Large intestine (tissue), 3 donors: ENCODE measurements at regions not wholly inside any gene's neighbourhood (a gene's known extent, or its start where the extent isn't known, plus 50 kb on each side); places are given as distances from the start of the nearest gene placed in this dataset.
"Not testable (repeated sequence)": the region's sequence is repeated elsewhere in the genome, so short reads cannot be mapped to it uniquely, and the experiment has no call there.

Experiments
- DNase-seq, 2 donors: peaks; one replicate each; pipeline versions ENCODE4 v3.0.0 to v3.0.0-alpha.2; 2013
- H3K27ac ChIP-seq: one replicate; pipeline ENCODE4 v1.5.1; 2013; ENCODE audit warnings: low read length
- H3K27me3 ChIP-seq: 2 replicates; pipeline ENCODE4 v1.6.1; 2013; ENCODE audit warnings: low read length; ENCODE audit not compliant: control insufficient read depth, insufficient read depth
- H3K36me3 ChIP-seq: 2 replicates; pipeline ENCODE4 v1.6.1; 2013; ENCODE audit warnings: low read length; ENCODE audit not compliant: control insufficient read depth, insufficient read depth
- H3K4me1 ChIP-seq: one replicate; pipeline ENCODE4 v1.6.1; 2013; ENCODE audit warnings: low read length; ENCODE audit not compliant: control insufficient read depth, insufficient read depth
- H3K4me3 ChIP-seq: one replicate; pipeline ENCODE4 v1.5.1; 2013; ENCODE audit warnings: low read length
- H3K9me3 ChIP-seq: one replicate; pipeline ENCODE4 v1.6.1; 2013; ENCODE audit warnings: mild to moderate bottlenecking, low read depth, low read length, moderate library complexity; ENCODE audit not compliant: control insufficient read depth
- WGBS: methylation state at CpG from one replicate; pipeline ENCODE4 v1.1.5; 2013; ENCODE audit warnings: low lambda C conversion rate; ENCODE audit not compliant: insufficient coverage; 5-methylcytosine and 5-hydroxymethylcytosine counted together

DNA sequence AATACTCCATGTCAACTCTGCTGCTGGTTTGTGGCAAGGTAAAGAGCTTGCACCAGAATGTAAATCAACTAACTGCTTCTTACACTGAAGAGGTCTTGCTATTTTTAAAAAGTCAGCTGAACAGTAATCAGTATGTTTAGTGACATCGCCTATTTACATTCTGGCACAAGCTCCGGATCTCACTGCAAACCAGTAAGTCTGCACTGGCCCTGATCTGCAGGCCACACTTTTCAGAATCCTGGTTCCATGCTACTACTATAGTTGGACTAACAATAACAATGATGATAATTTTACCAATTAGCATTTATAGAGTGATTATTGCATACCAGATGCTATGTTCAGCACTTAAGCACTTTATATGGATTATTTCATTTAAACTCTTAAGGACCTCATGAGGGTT, 4792.9 kb upstream of the OR11H1 start:
- H3K36me3 ChIP-seq = not testable (repeated sequence)
- peaks cover 15% of the 10 kb centered on the region for H3K9me3 ChIP-seq

GRCh38 chr22:10736879-10737278, 4791.1 kb upstream of the OR11H1 start:
- peaks cover 11% of the 10 kb centered on the region for H3K9me3 ChIP-seq
- not testable (repeated sequence) for DNase-seq, H3K27ac ChIP-seq, H3K27me3 ChIP-seq, H3K4me1 ChIP-seq, H3K4me3 ChIP-seq, H3K36me3 ChIP-seq
- WGBS = no CpG with 5 or more reads among the region's 2 CpGs

More for the DNA sequence above, 4792.9 kb upstream of the OR11H1 start:
- no CpG with 5 or more reads among the region's 2 CpGs for WGBS
- not testable (repeated sequence) for H3K27me3 ChIP-seq, H3K27ac ChIP-seq, H3K4me3 ChIP-seq, DNase-seq, H3K4me1 ChIP-seq

GRCh38 chr22:10737931-10738330, 4790.1 kb upstream of the OR11H1 start:
- not testable (repeated sequence) for H3K4me3 ChIP-seq, H3K4me1 ChIP-seq, H3K27me3 ChIP-seq, DNase-seq, H3K27ac ChIP-seq, H3K36me3 ChIP-seq
- peaks cover 15% of the 10 kb centered on the region for H3K9me3 ChIP-seq
- 86% methylated on average over 2 of the region's 2 CpGs for WGBS

DNA sequence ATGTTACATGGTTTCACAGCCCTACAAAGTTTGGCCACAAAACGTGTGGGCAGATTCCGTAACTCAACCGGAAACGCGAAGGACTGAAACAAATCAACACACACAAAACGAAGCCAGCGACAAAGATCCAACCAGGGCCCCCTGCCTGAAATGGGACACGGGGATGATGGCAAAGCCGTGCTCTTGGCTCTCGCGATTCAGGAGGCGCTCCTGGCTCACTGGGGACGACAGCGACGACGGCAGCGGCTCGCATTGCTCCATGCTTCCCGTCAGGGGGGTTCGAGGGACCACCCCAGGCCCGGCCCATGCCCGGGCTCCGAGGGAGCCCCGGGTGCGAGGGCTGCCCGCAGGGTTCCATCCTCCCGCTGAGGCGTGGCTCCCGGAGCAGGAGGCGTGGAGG, 4786.8 kb upstream of the OR11H1 start:
- WGBS = no CpG with 5 or more reads among the region's 30 CpGs
- no peaks in the 10 kb centered on the region for H3K4me1 ChIP-seq
- no peaks in the 10 kb centered on the region for H3K27me3 ChIP-seq
- no peak overlapping the region for H3K27ac ChIP-seq
- no peaks in the 10 kb centered on the region for H3K36me3 ChIP-seq
- peaks cover 15% of the 10 kb centered on the region for H3K9me3 ChIP-seq
- no peak for DNase-seq
- no peak overlapping the region for H3K4me3 ChIP-seq

DNA sequence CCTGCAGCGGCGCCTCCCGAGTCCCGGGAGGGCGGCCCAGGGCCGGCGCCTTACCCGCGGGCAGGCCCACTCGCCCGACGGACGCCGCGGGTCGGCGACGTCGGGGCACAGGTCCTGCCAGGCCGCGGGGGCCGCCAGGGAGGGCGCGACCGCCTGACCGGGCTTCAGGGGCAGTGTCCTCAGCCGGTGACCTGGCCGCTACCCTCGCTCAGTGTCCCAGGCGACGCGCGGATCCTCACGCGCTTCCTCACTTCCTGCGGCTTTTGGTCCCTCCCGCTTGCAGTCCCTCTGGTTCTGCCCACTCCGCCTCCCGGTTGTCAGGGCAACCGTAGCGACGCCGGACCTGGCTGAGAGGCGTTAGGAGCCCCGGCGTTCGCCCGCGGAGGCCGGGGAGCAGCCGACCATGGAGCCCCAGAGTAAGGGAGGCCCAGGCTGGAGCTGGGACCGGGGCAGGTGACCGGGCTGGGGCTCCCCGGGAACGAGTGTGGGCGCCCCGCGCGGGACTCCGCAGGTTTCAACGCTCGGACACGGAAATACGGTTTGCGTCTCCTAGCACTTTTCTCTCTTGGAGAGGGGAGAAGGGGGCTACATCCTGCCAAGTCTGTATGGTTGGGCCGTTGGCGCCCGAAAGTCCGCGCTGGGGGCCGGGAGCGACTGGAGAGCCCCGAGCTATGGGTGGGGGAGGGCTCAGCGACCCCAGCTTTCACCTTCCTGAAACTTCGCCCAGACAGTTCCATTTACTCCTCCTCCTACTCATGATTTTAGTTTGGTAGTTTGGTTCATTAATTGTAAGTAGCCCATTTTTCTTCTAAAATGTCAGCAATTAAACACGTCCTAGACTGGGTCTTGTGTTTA, 4786.0 kb upstream of the OR11H1 start:
- WGBS = no CpG with 5 or more reads among the region's 76 CpGs
- not testable (repeated sequence) for H3K27ac ChIP-seq, H3K4me1 ChIP-seq, DNase-seq, H3K27me3 ChIP-seq, H3K36me3 ChIP-seq, H3K4me3 ChIP-seq
- H3K9me3 ChIP-seq = peaks cover 15% of the 10 kb centered on the region

DNA sequence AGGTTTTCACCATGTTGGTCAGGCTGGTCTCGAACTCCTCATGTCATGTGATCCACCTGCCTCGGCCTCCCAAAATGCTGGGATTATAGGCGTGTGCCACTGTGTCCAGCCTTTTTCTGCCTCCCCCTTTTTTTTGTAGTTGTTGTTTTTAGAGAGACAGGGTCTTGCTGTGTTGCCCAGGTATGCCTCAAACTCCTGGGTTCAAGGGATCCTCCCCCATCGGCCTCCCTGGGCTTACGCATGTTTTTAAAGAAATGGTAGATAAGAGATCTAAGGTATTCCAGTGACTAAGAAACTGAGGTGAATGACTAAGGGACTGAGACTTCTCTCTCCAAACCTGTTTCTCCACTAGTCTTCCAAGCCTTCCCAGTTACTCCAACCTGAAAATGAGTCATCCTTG, 4781.6 kb upstream of the OR11H1 start:
- not testable (repeated sequence) for H3K4me1 ChIP-seq, H3K36me3 ChIP-seq, DNase-seq, H3K27ac ChIP-seq, H3K27me3 ChIP-seq, H3K9me3 ChIP-seq, H3K4me3 ChIP-seq
- no CpG with 5 or more reads among the region's 5 CpGs for WGBS

GRCh38 chr22:10747227-10747626, 4780.8 kb upstream of the OR11H1 start:
- DNase-seq, H3K27ac ChIP-seq, H3K4me1 ChIP-seq, H3K4me3 ChIP-seq, H3K36me3 ChIP-seq, H3K27me3 ChIP-seq, H3K9me3 ChIP-seq: not testable (repeated sequence)
- no CpG with 5 or more reads among the region's 6 CpGs for WGBS

DNA sequence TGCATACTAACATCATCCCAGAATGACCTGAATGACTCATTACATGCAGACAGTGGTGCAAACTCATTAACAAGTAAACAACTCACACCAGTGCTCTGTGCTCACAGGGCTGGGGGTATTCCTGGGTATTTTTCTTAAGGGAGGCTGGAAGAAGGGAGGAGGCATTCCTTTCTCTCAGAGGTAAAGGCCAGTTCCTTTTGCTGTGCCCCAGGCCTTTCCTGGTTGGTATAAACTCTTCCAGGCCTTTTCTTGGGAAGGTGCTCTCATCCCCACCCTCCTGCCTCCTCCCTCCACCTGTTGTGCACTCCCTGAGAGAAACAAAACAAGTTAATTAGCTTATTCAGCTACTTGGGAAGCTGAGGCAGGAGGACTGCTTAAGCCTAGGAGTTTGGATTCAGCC, 4779.2 kb upstream of the OR11H1 start:
- not testable (repeated sequence) for H3K4me1 ChIP-seq, H3K27ac ChIP-seq, H3K36me3 ChIP-seq, H3K27me3 ChIP-seq, H3K4me3 ChIP-seq, DNase-seq, H3K9me3 ChIP-seq

GRCh38 chr22:10749423-10749822, 4778.6 kb upstream of the OR11H1 start:
- 18% methylated on average over 1 of the region's 2 CpGs for WGBS
- not testable (repeated sequence) for H3K9me3 ChIP-seq, DNase-seq, H3K36me3 ChIP-seq, H3K4me1 ChIP-seq, H3K4me3 ChIP-seq, H3K27me3 ChIP-seq, H3K27ac ChIP-seq

- DNase-seq, H3K27ac ChIP-seq, H3K4me1 ChIP-seq, H3K36me3 ChIP-seq, H3K27me3 ChIP-seq, H3K9me3 ChIP-seq, H3K4me3 ChIP-seq: not testable (repeated sequence)
- no CpG with 5 or more reads among the region's 1 CpG for WGBS
These were observed 4774.4 kb upstream of the OR11H1 start for GRCh38 chr22:10753566-10753965.

GRCh38 chr22:10755350-10755749, 4772.6 kb upstream of the OR11H1 start:
- not testable (repeated sequence) for H3K4me1 ChIP-seq, H3K27me3 ChIP-seq, H3K27ac ChIP-seq, H3K36me3 ChIP-seq, H3K4me3 ChIP-seq, DNase-seq, H3K9me3 ChIP-seq
- 0% methylated on average over 1 of the region's 3 CpGs for WGBS
